ENCODE measurements at regions not wholly inside any gene's neighbourhood (a gene's known extent, or its start where the extent isn't known, plus 50 kb on each side); places are given as distances from the start of the nearest gene placed in this dataset.

- Histone ChIP-seq H3K4me3 (ENCODE audit: low read depth in 1 of 2, low read length in 2 of 2) (no peak overlapping the region), H3K9ac (ENCODE audit: low read length) (no peak overlapping the region), H3K36me3 (ENCODE audit: insufficient read depth, low read length) (no peaks in the 10 kb centered on the region), H3K27ac (ENCODE audit: low read depth, low read length) (no peak overlapping the region), H3K4me1 (ENCODE audit: insufficient read depth, low read length) (no peaks in the 10 kb centered on the region), H3K9me3 (ENCODE audit: low read length) (no peaks in the 10 kb centered on the region), H3K27me3 (ENCODE audit: control insufficient read depth in 1 of 2, insufficient read depth in 2 of 2, low read length in 2 of 2) (no peaks in the 10 kb centered on the region)
These were observed 323.6 kb downstream of the DRD1 start for GRCh38 chr5:175120412-175120811.

- Histone ChIP-seq H3K9me3 (ENCODE audit: low read length) (no peaks in the 10 kb centered on the region), H3K4me3 (ENCODE audit: low read depth in 1 of 2, low read length in 2 of 2) (no peak overlapping the region), H3K9ac (ENCODE audit: low read length) (no peak overlapping the region), H3K36me3 (ENCODE audit: insufficient read depth, low read length) (no peaks in the 10 kb centered on the region), H3K27ac (ENCODE audit: low read depth, low read length) (no peak overlapping the region), H3K27me3 (ENCODE audit: control insufficient read depth in 1 of 2, insufficient read depth in 2 of 2, low read length in 2 of 2) (no peaks in the 10 kb centered on the region), H3K4me1 (ENCODE audit: insufficient read depth, low read length) (no peaks in the 10 kb centered on the region)
These were observed 325.2 kb downstream of the DRD1 start for GRCh38 chr5:175118700-175119309.

GRCh38 chr5:175116466-175117048 lies 327.4 kb downstream of the DRD1 start:
- H3K4me1 ChIP-seq (ENCODE audit: insufficient read depth, low read length): no peaks in the 10 kb centered on the region
- H3K36me3 ChIP-seq (ENCODE audit: insufficient read depth, low read length): no peaks in the 10 kb centered on the region
- no peaks in the 10 kb centered on the region for H3K27me3 ChIP-seq (ENCODE audit: control insufficient read depth in 1 of 2, insufficient read depth in 2 of 2, low read length in 2 of 2)
- no peak overlapping the region for H3K27ac ChIP-seq (ENCODE audit: low read depth, low read length)
- H3K9ac ChIP-seq (ENCODE audit: low read length): no peak overlapping the region
- no peaks in the 10 kb centered on the region for H3K9me3 ChIP-seq (ENCODE audit: low read length)
- no peak overlapping the region for H3K4me3 ChIP-seq (ENCODE audit: low read depth in 1 of 2, low read length in 2 of 2)

GRCh38 chr5:175115831-175116230 lies 328.2 kb downstream of the DRD1 start:
- H3K9ac ChIP-seq (ENCODE audit: low read length): no peak overlapping the region
- H3K27ac ChIP-seq (ENCODE audit: low read depth, low read length): no peak overlapping the region
- H3K27me3 ChIP-seq (ENCODE audit: control insufficient read depth in 1 of 2, insufficient read depth in 2 of 2, low read length in 2 of 2): no peaks in the 10 kb centered on the region
- no peaks in the 10 kb centered on the region for H3K36me3 ChIP-seq (ENCODE audit: insufficient read depth, low read length)
- no peaks in the 10 kb centered on the region for H3K4me1 ChIP-seq (ENCODE audit: insufficient read depth, low read length)
- H3K4me3 ChIP-seq (ENCODE audit: low read depth in 1 of 2, low read length in 2 of 2): no peak overlapping the region
- no peaks in the 10 kb centered on the region for H3K9me3 ChIP-seq (ENCODE audit: low read length)

GRCh38 chr5:175113947-175114346 lies 330.0 kb downstream of the DRD1 start:
- no peak overlapping the region for H3K4me3 ChIP-seq (ENCODE audit: low read depth in 1 of 2, low read length in 2 of 2)
- H3K27ac ChIP-seq (ENCODE audit: low read depth, low read length): no peak overlapping the region
- no peaks in the 10 kb centered on the region for H3K4me1 ChIP-seq (ENCODE audit: insufficient read depth, low read length)
- H3K9me3 ChIP-seq (ENCODE audit: low read length): no peaks in the 10 kb centered on the region
- no peaks in the 10 kb centered on the region for H3K27me3 ChIP-seq (ENCODE audit: control insufficient read depth in 1 of 2, insufficient read depth in 2 of 2, low read length in 2 of 2)
- no peak overlapping the region for H3K9ac ChIP-seq (ENCODE audit: low read length)
- H3K36me3 ChIP-seq (ENCODE audit: insufficient read depth, low read length): no peaks in the 10 kb centered on the region

- no peak overlapping the region for H3K4me3 ChIP-seq (ENCODE audit: low read depth in 1 of 2, low read length in 2 of 2)
- no peak overlapping the region for H3K27ac ChIP-seq (ENCODE audit: low read depth, low read length)
- H3K4me1 ChIP-seq (ENCODE audit: insufficient read depth, low read length): no peaks in the 10 kb centered on the region
- no peaks in the 10 kb centered on the region for H3K27me3 ChIP-seq (ENCODE audit: control insufficient read depth in 1 of 2, insufficient read depth in 2 of 2, low read length in 2 of 2)
- no peaks in the 10 kb centered on the region for H3K9me3 ChIP-seq (ENCODE audit: low read length)
- H3K36me3 ChIP-seq (ENCODE audit: insufficient read depth, low read length): no peaks in the 10 kb centered on the region
- H3K9ac ChIP-seq (ENCODE audit: low read length): no peak overlapping the region
These were observed 334.8 kb downstream of the DRD1 start for GRCh38 chr5:175109058-175109755.

GRCh38 chr5:175107865-175108264 lies 336.1 kb downstream of the DRD1 start:
- H3K27ac ChIP-seq (ENCODE audit: low read depth, low read length): no peak overlapping the region
- H3K36me3 ChIP-seq (ENCODE audit: insufficient read depth, low read length): no peaks in the 10 kb centered on the region
- no peaks in the 10 kb centered on the region for H3K9me3 ChIP-seq (ENCODE audit: low read length)
- H3K4me3 ChIP-seq (ENCODE audit: low read depth in 1 of 2, low read length in 2 of 2): no peak overlapping the region
- H3K27me3 ChIP-seq (ENCODE audit: control insufficient read depth in 1 of 2, insufficient read depth in 2 of 2, low read length in 2 of 2): no peaks in the 10 kb centered on the region
- no peaks in the 10 kb centered on the region for H3K4me1 ChIP-seq (ENCODE audit: insufficient read depth, low read length)
- no peak overlapping the region for H3K9ac ChIP-seq (ENCODE audit: low read length)

- H3K27ac ChIP-seq (ENCODE audit: low read depth, low read length): no peak overlapping the region
- no peaks in the 10 kb centered on the region for H3K27me3 ChIP-seq (ENCODE audit: control insufficient read depth in 1 of 2, insufficient read depth in 2 of 2, low read length in 2 of 2)
- H3K4me3 ChIP-seq (ENCODE audit: low read depth in 1 of 2, low read length in 2 of 2): no peak overlapping the region
- H3K9me3 ChIP-seq (ENCODE audit: low read length): no peaks in the 10 kb centered on the region
- H3K4me1 ChIP-seq (ENCODE audit: insufficient read depth, low read length): no peaks in the 10 kb centered on the region
- no peak overlapping the region for H3K9ac ChIP-seq (ENCODE audit: low read length)
- H3K36me3 ChIP-seq (ENCODE audit: insufficient read depth, low read length): no peaks in the 10 kb centered on the region
These were observed 336.9 kb downstream of the DRD1 start for GRCh38 chr5:175107028-175107588.

GRCh38 chr5:175104677-175105076 lies 339.3 kb downstream of the DRD1 start:
- Histone ChIP-seq H3K4me1 (ENCODE audit: insufficient read depth, low read length) (no peaks in the 10 kb centered on the region), H3K9ac (ENCODE audit: low read length) (no peak overlapping the region), H3K27ac (ENCODE audit: low read depth, low read length) (no peak overlapping the region), H3K9me3 (ENCODE audit: low read length) (no peaks in the 10 kb centered on the region), H3K27me3 (ENCODE audit: control insufficient read depth in 1 of 2, insufficient read depth in 2 of 2, low read length in 2 of 2) (no peaks in the 10 kb centered on the region), H3K4me3 (ENCODE audit: low read depth in 1 of 2, low read length in 2 of 2) (no peak overlapping the region), H3K36me3 (ENCODE audit: insufficient read depth, low read length) (no peaks in the 10 kb centered on the region)

- H3K4me3 ChIP-seq (ENCODE audit: low read depth in 1 of 2, low read length in 2 of 2): no peak overlapping the region
- H3K4me1 ChIP-seq (ENCODE audit: insufficient read depth, low read length): no peaks in the 10 kb centered on the region
- H3K27ac ChIP-seq (ENCODE audit: low read depth, low read length): no peak overlapping the region
- no peaks in the 10 kb centered on the region for H3K9me3 ChIP-seq (ENCODE audit: low read length)
- H3K36me3 ChIP-seq (ENCODE audit: insufficient read depth, low read length): no peaks in the 10 kb centered on the region
- no peak overlapping the region for H3K9ac ChIP-seq (ENCODE audit: low read length)
- H3K27me3 ChIP-seq (ENCODE audit: control insufficient read depth in 1 of 2, insufficient read depth in 2 of 2, low read length in 2 of 2): no peaks in the 10 kb centered on the region
These were observed 340.2 kb downstream of the DRD1 start for GRCh38 chr5:175103746-175104145.

GRCh38 chr5:175102717-175103116 lies 341.3 kb downstream of the DRD1 start:
- Histone ChIP-seq H3K27me3 (ENCODE audit: control insufficient read depth in 1 of 2, insufficient read depth in 2 of 2, low read length in 2 of 2) (no peaks in the 10 kb centered on the region), H3K36me3 (ENCODE audit: insufficient read depth, low read length) (no peaks in the 10 kb centered on the region), H3K4me3 (ENCODE audit: low read depth in 1 of 2, low read length in 2 of 2) (no peak overlapping the region), H3K27ac (ENCODE audit: low read depth, low read length) (no peak overlapping the region), H3K9me3 (ENCODE audit: low read length) (no peaks in the 10 kb centered on the region), H3K4me1 (ENCODE audit: insufficient read depth, low read length) (no peaks in the 10 kb centered on the region), H3K9ac (ENCODE audit: low read length) (no peak overlapping the region)

Data from muscle layer of colon (tissue), 2 donors.